ENCODE measurements at regions not wholly inside any gene's neighbourhood (a gene's known extent, or its start where the extent isn't known, plus 50 kb on each side); places are given as distances from the start of the nearest gene placed in this dataset.

- H3K36me3 ChIP-seq (replicated peaks): no peaks in the 10 kb centered on the region
- H3K27me3 ChIP-seq (replicated peaks): no peaks in the 10 kb centered on the region
- in situ Hi-C loops (cut with HindIII; ENCODE audit: low pct_ligation_motif_present, low sequenced_read_pairs): no loop called here
- no peak for TF ChIP-seq CTCF (IDR thresholded peaks at IDR 0.05; ENCODE audit: low read depth, low read length, missing control alignments)
- DNase-seq: no peak
- no peak overlapping the region for H3K4me3 ChIP-seq (ENCODE audit: low read depth, low read length)
- H3K27ac ChIP-seq: no peak overlapping the region
These were observed 197.5 kb upstream of the SEMA3D start for GRCh38 chr7:85384392-85384791.

DNA sequence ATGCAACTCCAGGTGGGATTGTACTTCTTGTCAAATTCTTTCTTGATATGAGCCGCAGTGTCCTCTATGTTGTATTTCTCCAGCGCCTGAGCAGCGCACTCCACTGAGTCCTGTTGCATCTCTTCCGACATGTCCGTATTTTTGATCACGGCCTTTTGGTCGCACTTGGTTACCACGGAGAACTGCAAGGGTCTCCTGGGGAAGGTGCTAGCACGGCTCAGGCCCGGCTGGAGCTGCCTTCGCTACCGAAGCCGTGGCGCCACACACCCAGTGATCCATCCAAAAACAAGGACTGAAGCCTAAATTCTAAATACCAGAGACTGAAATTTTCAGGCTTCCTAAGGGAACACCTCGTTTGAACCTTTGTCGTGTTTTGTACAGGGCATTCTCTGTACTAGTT lies 194.4 kb upstream of the SEMA3D start:
- in situ Hi-C loops (cut with HindIII; ENCODE audit: low pct_ligation_motif_present, low sequenced_read_pairs): no loop called here
- no peak overlapping the region for H3K4me3 ChIP-seq (ENCODE audit: low read depth, low read length)
- H3K27ac ChIP-seq: no peak overlapping the region
- no peak for DNase-seq
- TF ChIP-seq CTCF (IDR thresholded peaks at IDR 0.05; ENCODE audit: low read depth, low read length, missing control alignments): no peak
- no peaks in the 10 kb centered on the region for H3K27me3 ChIP-seq (replicated peaks)
- H3K36me3 ChIP-seq (replicated peaks): no peaks in the 10 kb centered on the region

DNA sequence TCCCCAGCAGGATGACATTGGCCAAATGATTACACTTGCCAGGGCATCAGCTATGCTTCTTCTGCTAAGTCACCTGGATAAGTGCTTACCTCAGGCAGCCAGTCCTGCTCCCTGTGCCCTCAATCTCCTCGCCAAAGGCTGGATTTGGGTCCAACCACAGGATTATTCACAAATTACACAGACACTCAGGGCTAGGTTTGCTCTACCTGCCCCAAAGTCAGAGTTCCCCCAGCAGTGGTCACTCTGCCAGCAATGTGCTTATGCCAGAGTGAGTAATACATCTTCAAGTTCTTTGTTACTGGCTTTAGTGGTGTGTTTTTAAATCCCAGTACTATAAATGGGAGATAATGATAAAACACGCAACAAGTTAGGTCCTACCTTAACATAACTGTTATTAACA lies 189.7 kb upstream of the SEMA3D start:
- no peaks in the 10 kb centered on the region for H3K27me3 ChIP-seq (replicated peaks)
- H3K4me3 ChIP-seq (ENCODE audit: low read depth, low read length): no peak overlapping the region
- in situ Hi-C loops (cut with HindIII; ENCODE audit: low pct_ligation_motif_present, low sequenced_read_pairs): no loop called here
- no peaks in the 10 kb centered on the region for H3K36me3 ChIP-seq (replicated peaks)
- H3K27ac ChIP-seq: no peak overlapping the region
- no peak for DNase-seq
- TF ChIP-seq CTCF (IDR thresholded peaks at IDR 0.05; ENCODE audit: low read depth, low read length, missing control alignments): no peak

DNA sequence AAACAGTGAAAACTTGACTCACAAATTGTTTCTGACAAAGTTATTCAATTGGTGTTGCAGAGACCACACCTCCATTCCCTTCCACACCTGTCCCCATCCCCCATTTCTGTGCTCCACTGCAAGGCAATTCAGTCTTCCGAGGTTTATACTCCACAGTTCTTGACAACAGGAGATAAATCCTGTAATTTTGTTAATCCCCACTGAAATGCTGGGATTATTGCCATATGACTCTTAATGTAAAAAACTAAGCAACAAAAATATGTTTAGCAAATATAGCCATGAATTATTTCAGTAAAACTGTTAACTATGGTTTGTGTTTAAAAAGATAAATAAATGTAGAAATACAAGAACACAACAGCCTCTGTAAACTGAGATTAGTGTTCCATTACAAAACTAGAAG lies 170.1 kb upstream of the SEMA3D start:
- no peak for DNase-seq
- no peak for TF ChIP-seq CTCF (IDR thresholded peaks at IDR 0.05; ENCODE audit: low read depth, low read length, missing control alignments)
- Histone ChIP-seq H3K27me3 (replicated peaks) (no peaks in the 10 kb centered on the region), H3K27ac (no peak overlapping the region), H3K36me3 (replicated peaks) (no peaks in the 10 kb centered on the region), H3K4me3 (ENCODE audit: low read depth, low read length) (no peak overlapping the region)
- in situ Hi-C loops (cut with HindIII; ENCODE audit: low pct_ligation_motif_present, low sequenced_read_pairs): no loop called here

- Histone ChIP-seq H3K36me3 (replicated peaks) (no peaks in the 10 kb centered on the region), H3K27me3 (replicated peaks) (no peaks in the 10 kb centered on the region), H3K27ac (no peak overlapping the region), H3K4me3 (ENCODE audit: low read depth, low read length) (no peak overlapping the region)
- no peak for DNase-seq
- no peak for TF ChIP-seq CTCF (IDR thresholded peaks at IDR 0.05; ENCODE audit: low read depth, low read length, missing control alignments)
- in situ Hi-C loops (cut with HindIII; ENCODE audit: low pct_ligation_motif_present, low sequenced_read_pairs): no loop called here
These were observed 156.6 kb upstream of the SEMA3D start for GRCh38 chr7:85343484-85343883.

GRCh38 chr7:85342781-85343180 lies 155.9 kb upstream of the SEMA3D start:
- H3K4me3 ChIP-seq (ENCODE audit: low read depth, low read length): no peak overlapping the region
- H3K27ac ChIP-seq: no peak overlapping the region
- no peak for TF ChIP-seq CTCF (IDR thresholded peaks at IDR 0.05; ENCODE audit: low read depth, low read length, missing control alignments)
- DNase-seq: no peak
- H3K27me3 ChIP-seq (replicated peaks): no peaks in the 10 kb centered on the region
- in situ Hi-C loops (cut with HindIII; ENCODE audit: low pct_ligation_motif_present, low sequenced_read_pairs): no loop called here
- H3K36me3 ChIP-seq (replicated peaks): no peaks in the 10 kb centered on the region
